Panc1 (cell line): ENCODE measurements at regions not wholly inside any gene's neighbourhood (a gene's known extent, or its start where the extent isn't known, plus 50 kb on each side); places are given as distances from the start of the nearest gene placed in this dataset.

Source experiments
- CTCF ChIP-seq: fragments of 450-650 bp; IDR thresholded peaks from 2 replicates; pipeline ENCODE4 v1.5.1; 2017; ENCODE audit warnings: mild to moderate bottlenecking
- POLR2AphosphoS5 ChIP-seq: IDR thresholded peaks from 2 replicates; pipeline ENCODE4 v1.6.1; 2012; ENCODE audit warnings: mild to moderate bottlenecking, low read depth, low read length, moderate library complexity
- REST ChIP-seq, 2 experiments: IDR thresholded peaks; 2 replicates each; pipeline ENCODE4 v1.6.1; 2011 to 2012; ENCODE audit warnings: low read depth in 2 of 2, control low read depth in 1 of 2, low read length in 1 of 2, mild to moderate bottlenecking in 1 of 2, moderate library complexity in 1 of 2; ENCODE audit not compliant: insufficient read depth in 1 of 2
- SIN3A ChIP-seq: IDR thresholded peaks from 2 replicates; pipeline ENCODE4 v1.6.1; 2012; ENCODE audit warnings: low read depth, mild to moderate bottlenecking, low read length, moderate library complexity, borderline replicate concordance; ENCODE audit not compliant: insufficient read depth
- TCF7L2 ChIP-seq: IDR thresholded peaks from 2 replicates; pipeline ENCODE4 v1.6.1; 2011; ENCODE audit warnings: mild to moderate bottlenecking, low read depth, low read length, inconsistent platforms

GRCh38 chr5:42951293-42951840, 88.8 kb downstream of the ANXA2R start:
- TF ChIP-seq CTCF (no peak), TCF7L2 (no peak), POLR2AphosphoS5 (no peak), REST (IDR thresholded peaks at IDR 0.05; ENCODE audit: insufficient read depth in 1 of 2, low read depth in 2 of 2, low read length in 1 of 2) (no peak), SIN3A (no peak)
